Spleen (tissue), 11 donors: ENCODE measurements at regions not wholly inside any gene's neighbourhood (a gene's known extent, or its start where the extent isn't known, plus 50 kb on each side); places are given as distances from the start of the nearest gene placed in this dataset.

ENCODE experiments used
- DNase-seq: peaks from one replicate; pipeline ENCODE4 v3.0.0-alpha.2; 2020
- H3K27ac ChIP-seq, 8 donors: fragments of 200-600 bp; sonication (generic) in 7 of 8; 1 replicate in 4 of 8; 2 replicates in 4 of 8; pipeline versions ENCODE4 v1.5.0 to v1.8.0; 2016 to 2021; ENCODE audit warnings: inconsistent platforms in 4 of 8, mild to moderate bottlenecking in 4 of 8, moderate library complexity in 1 of 8
- H3K27me3 ChIP-seq, 7 donors: fragments of 200-600 bp; sonication (generic) in 6 of 7; replicated peaks in 1 of 7; 1 replicate in 4 of 7; 2 replicates in 3 of 7; pipeline versions ENCODE4 v1.5.0 to v1.8.0; 2016 to 2021; ENCODE audit warnings: inconsistent platforms in 3 of 7, mild to moderate bottlenecking in 1 of 7
- H3K36me3 ChIP-seq, 6 donors: fragments of 200-600 bp; sonication (generic) in 5 of 6; 1 replicate in 4 of 6; 2 replicates in 2 of 6; pipeline versions ENCODE4 v1.5.0 to v1.8.0; 2016 to 2021; ENCODE audit warnings: inconsistent platforms in 2 of 6
- H3K4me1 ChIP-seq, 6 donors: fragments of 200-600 bp; sonication (generic) in 5 of 6; 1 replicate in 3 of 6; 2 replicates in 3 of 6; pipeline versions ENCODE4 v1.5.0 to v1.8.0; 2016 to 2021; ENCODE audit warnings: inconsistent platforms in 3 of 6
- H3K4me3 ChIP-seq, 8 donors: fragments of 200-600 bp; sonication (generic) in 7 of 8; 1 replicate in 4 of 8; 2 replicates in 4 of 8; pipeline versions ENCODE4 v1.5.0 to v1.8.0; 2016 to 2021; ENCODE audit warnings: inconsistent platforms in 4 of 8, mild to moderate bottlenecking in 4 of 8, moderate library complexity in 2 of 8
- H3K9me3 ChIP-seq, 8 donors: fragments of 200-600 bp; sonication (generic) in 7 of 8; 1 replicate in 4 of 8; 2 replicates in 4 of 8; pipeline versions ENCODE4 v1.5.0 to v1.8.0; 2016 to 2021; ENCODE audit warnings: inconsistent platforms in 4 of 8
- CTCF ChIP-seq, 11 experiments: fragments of 200-600 bp in 7 of 11; fragments of 450-650 bp in 4 of 11; sonication (generic) in 4 of 11; IDR thresholded peaks in 8 of 11; conservative IDR thresholded peaks in 3 of 11; 1 replicate in 7 of 11; 2 replicates in 4 of 11; pipeline versions ENCODE4 v1.4.0 to v1.8.0; 2016 to 2021; ENCODE audit warnings: antibody characterized with exemption in 11 of 11, inconsistent platforms in 4 of 11, mild to moderate bottlenecking in 1 of 11
- POLR2A ChIP-seq, 3 donors: fragments of 450-650 bp; IDR thresholded peaks; one replicate each; pipeline ENCODE4 v1.5.1; 2017; ENCODE audit warnings: antibody characterized with exemption in 3 of 3, mild to moderate bottlenecking in 1 of 3
- POLR2AphosphoS5 ChIP-seq, 3 donors: sonication (generic); formaldehyde crosslinking; IDR thresholded peaks; one replicate each; pipeline ENCODE4 v1.5.1; 2017; ENCODE audit warnings: antibody characterized with exemption in 3 of 3
- WGBS, 5 donors: extraction: QIAGEN DNeasy Blood & Tissue Kit in 3 of 5; methylation state at CpG; one replicate each; pipeline versions ENCODE4 v1.1.5 to v1.1.7; 2013 to 2018; 5-methylcytosine and 5-hydroxymethylcytosine counted together
- intact Hi-C: fragments of 100-400 bp; cut with DNase I; formaldehyde crosslinking; loops from one replicate; pipeline ENCODE4 v1.15.0; 2023; ENCODE audit warnings: low total_unique reads
- donor health status: healthy with polysubstance abuse.
- donor health status: DM: no; HTN: no; CAD: no; lungs with moderate emphysema.
- donor health status: DM: no; HTN: no; CAD: no.
- donor health status: Bipolar disorder and iron deficiency.
- donor health status: healthy.
- donor health status: DM: no; HTN: no; CAD: no.
- donor health status: DM: yes; HTN: yes; CAD: no.

DNA sequence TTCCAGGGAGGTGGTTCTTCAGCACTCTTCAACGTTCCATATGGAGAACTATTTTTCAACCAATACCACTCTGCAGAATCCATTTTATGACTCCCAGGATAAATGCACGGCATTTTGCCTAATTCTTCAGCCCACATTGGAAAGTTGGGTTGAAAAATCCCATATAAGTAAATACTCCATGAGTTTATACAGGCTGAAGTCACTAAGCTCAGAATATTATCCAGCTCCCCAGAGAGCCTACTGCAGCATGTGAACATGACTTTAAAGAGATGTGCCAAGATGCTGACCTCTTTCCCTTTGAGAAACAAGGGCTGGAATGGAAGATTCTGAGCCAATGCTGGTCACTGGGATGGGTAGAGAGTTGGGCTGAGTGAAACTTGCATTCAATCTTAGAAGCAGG, 111.9 kb upstream of the SLIT3 start:
- intact Hi-C loops = no loop called here
- Histone ChIP-seq H3K9me3 (no peaks in the 10 kb centered on the region), H3K4me1 (no peaks in the 10 kb centered on the region), H3K27ac (no peak overlapping the region), H3K27me3 (no peaks in the 10 kb centered on the region), H3K4me3 (no peak overlapping the region), H3K36me3 (no peaks in the 10 kb centered on the region)
- no peak for TF ChIP-seq CTCF (IDR thresholded peaks at IDR 0.05 in 8 of 11, conservative IDR thresholded peaks at IDR 0.05 in 3 of 11)
- no peak for TF ChIP-seq POLR2AphosphoS5 (IDR thresholded peaks at IDR 0.05)
- TF ChIP-seq POLR2A (IDR thresholded peaks at IDR 0.05) = no peak
- DNase-seq = no peak
- WGBS, 5 donors = 49 to 66% (median 54%) methylated on average over 2 of the region's 2 CpGs

- no peaks in the 10 kb centered on the region for H3K4me1 ChIP-seq
- TF ChIP-seq POLR2A (IDR thresholded peaks at IDR 0.05) (no peak), CTCF (IDR thresholded peaks at IDR 0.05 in 8 of 11, conservative IDR thresholded peaks at IDR 0.05 in 3 of 11) (no peak), POLR2AphosphoS5 (IDR thresholded peaks at IDR 0.05) (no peak)
- DNase-seq = no peak
- intact Hi-C loops = no loop called here
- WGBS, 5 donors = 52 to 85% (median 57%) methylated on average over 1 of the region's 1 CpG
- H3K9me3 ChIP-seq = no peaks in the 10 kb centered on the region
- H3K4me3 ChIP-seq = no peak overlapping the region
- H3K27ac ChIP-seq = no peak overlapping the region
- no peaks in the 10 kb centered on the region for H3K27me3 ChIP-seq
- no peaks in the 10 kb centered on the region for H3K36me3 ChIP-seq
Observed at GRCh38 chr5:169411786-169412430, 111.0 kb upstream of the SLIT3 start.

GRCh38 chr5:169410996-169411783, 110.3 kb upstream of the SLIT3 start:
- Histone ChIP-seq H3K9me3 (no peaks in the 10 kb centered on the region), H3K4me1 (no peaks in the 10 kb centered on the region), H3K27me3 (no peaks in the 10 kb centered on the region), H3K4me3 (no peak overlapping the region), H3K27ac (no peak overlapping the region), H3K36me3 (no peaks in the 10 kb centered on the region)
- intact Hi-C loops = no loop called here
- 83 to 91% (median 86%) methylated on average over 6 of the region's 6 CpGs for WGBS, 5 donors
- TF ChIP-seq POLR2A (IDR thresholded peaks at IDR 0.05) (no peak), POLR2AphosphoS5 (IDR thresholded peaks at IDR 0.05) (no peak), CTCF (IDR thresholded peaks at IDR 0.05 in 8 of 11, conservative IDR thresholded peaks at IDR 0.05 in 3 of 11) (no peak)
- no peak for DNase-seq

GRCh38 chr5:169408731-169409130, 107.8 kb upstream of the SLIT3 start:
- Histone ChIP-seq H3K36me3 (no peaks in the 10 kb centered on the region), H3K4me3 (no peak overlapping the region), H3K9me3 (no peaks in the 10 kb centered on the region), H3K27me3 (no peaks in the 10 kb centered on the region), H3K27ac (no peak overlapping the region), H3K4me1 (no peaks in the 10 kb centered on the region)
- TF ChIP-seq POLR2AphosphoS5 (IDR thresholded peaks at IDR 0.05) = no peak
- TF ChIP-seq CTCF (IDR thresholded peaks at IDR 0.05 in 8 of 11, conservative IDR thresholded peaks at IDR 0.05 in 3 of 11) = no peak
- TF ChIP-seq POLR2A (IDR thresholded peaks at IDR 0.05) = no peak
- no peak for DNase-seq
- 47 to 76% (median 57%) methylated on average over 1 of the region's 1 CpG for WGBS, 5 donors
- intact Hi-C loops = no loop called here
